Midbrain (tissue), 1 donor: ENCODE measurements at regions not wholly inside any gene's neighbourhood (a gene's known extent, or its start where the extent isn't known, plus 50 kb on each side); places are given as distances from the start of the nearest gene placed in this dataset.

Experiments used
- DNase-seq: peaks from one replicate; lab custom pipeline; 2025; lab: John Stamatoyannopoulos, UW

DNA sequence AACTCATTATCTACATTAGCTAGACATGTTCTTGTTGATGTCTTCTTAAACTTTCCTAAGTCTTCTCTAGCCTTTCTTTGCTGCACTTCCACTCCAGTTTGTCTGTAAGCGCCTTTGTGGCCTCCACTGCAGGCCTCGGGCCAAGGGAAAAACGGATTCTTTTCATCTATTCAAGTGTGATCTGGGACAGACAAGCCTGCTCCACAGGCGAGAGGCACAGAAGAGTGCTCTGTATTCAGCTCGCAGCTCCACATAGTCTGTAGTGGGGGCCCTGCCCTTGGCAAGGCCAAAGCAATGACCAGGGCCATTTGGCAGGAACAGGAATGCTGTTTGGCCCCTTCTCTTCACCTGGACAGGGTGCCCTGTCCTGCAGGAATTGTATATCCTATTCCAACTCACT lies 84.1 kb upstream of the BARX2 start:
- DNase-seq, result peak; percentile 87

DNA sequence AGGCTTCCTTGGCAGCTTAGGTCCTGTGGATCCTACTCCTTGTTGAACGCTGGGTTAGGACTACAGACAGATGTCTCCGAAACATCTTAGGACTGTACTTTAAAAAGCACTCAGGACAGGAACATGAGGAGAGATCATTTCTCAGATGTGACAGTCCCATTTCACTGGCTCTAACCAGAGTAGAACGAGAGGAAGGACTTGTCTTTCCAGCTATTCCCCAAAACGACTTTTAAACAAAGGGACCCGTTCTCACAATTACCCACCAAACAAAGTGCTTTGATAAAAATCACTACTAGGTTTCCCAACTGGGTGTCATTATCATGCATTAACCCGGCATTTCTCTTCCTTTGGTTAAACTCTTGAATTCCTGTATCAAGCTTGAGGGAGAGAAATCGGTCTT lies 84.7 kb upstream of the BARX2 start:
- DNase-seq, result no peak

DNA sequence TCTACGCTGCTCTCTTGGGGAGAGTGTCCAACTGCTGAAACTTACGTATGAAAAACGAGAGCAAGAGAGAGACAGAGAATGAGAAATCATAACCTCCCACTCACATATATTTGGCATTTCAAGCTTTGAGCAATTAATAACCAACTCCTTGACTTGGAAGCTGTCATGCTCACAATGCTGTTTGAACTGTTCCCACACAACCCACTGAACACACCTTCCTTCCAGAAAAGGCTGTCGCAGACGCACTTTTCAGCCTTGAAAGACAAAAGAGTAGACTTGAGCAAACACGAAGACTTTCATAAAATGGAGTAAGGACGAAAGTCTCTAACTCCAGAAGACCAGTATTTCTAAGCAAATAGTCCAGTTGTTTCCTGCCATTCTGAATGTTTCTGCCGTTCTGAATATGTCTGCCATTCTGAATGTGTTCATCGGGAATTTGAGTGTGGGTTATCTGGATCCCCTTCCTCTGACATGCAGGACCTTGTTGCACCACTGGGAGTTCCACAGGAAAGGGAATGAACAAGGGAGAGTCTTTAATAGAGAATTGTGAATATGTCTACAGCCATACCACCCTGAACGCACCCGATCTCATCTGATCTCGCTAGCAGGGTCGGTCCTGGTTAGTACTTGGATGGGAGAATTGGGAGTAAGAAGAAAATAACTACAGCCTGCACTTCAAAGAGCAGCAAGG lies 86.2 kb upstream of the BARX2 start:
- DNase-seq, result no peak

DNA sequence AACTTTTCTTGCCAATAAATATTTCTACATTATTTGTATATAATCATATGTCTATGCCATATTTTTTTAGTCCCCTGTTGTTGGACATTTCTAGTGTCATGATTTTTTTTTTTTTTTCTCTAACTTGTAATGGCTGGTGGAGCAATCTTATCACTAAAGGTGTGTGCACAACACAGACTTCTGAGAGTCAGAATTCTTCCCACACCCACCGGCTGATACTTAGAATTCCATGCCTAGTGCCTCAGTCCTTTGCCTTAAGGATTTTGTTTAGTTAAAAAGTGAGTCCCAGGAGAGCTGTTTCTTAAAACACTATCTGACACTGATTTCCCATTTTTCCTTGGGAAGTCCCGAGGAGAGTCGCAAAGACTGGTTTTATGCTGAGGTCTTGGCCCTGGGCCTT lies 87.7 kb upstream of the BARX2 start:
- DNase-seq, result no peak

DNA sequence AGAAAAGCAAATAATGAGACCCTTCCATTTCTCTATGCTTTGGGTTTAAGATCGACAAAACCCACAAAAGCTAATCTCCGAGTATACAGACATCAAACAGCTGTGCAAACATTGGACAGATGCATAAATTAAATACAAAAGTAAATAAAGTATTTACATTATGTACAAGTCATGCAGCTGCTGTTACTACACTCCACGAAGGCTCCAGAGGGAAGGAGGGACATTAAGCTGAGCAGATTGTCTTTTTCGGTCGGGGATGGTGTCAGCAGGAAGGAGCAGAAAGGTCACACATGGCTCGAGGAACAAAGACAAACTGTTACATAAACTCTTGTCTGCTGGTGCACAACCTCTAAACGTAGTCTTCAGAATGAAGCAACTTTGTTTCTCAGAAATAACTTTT lies 88.8 kb upstream of the BARX2 start:
- no peak for DNase-seq

DNA sequence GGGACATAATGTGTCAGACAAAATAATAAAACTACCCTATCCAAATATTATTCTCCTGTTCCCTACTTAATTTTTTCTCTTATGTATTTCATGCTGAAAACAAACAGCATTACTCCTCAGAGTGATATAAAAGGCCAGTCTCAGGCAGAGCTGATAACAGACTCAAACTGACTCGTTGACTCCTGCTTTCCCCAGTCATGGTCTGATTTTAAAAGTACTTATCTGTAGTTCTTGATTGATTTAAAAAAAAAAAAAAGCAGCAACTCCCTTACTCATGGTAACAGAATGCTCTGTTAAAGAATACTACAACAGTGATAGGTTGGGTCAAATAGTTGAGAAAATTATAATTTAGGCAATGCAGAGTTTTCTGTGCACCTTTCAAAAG lies 90.3 kb upstream of the BARX2 start:
- no peak for DNase-seq

DNA sequence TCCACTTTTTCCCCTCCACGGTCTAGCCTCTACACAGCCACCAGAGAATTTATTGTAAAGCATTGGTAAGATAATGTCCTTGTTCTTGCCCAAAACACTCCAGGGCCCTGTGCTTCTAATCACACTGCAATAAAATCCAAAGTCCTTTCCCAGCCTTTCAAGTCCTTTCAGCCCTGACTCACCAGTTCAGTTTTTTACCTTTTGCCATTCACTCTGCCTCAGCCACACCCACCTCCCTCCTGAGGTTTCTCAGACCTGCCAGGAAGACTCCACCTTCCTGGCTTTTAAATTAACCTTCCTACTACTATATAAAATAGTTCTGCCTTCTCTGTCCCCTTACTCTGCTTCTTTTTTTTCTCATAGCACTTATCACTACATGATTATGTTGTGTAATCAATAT lies 91.0 kb upstream of the ARHGAP32 start:
- DNase-seq, result no peak

DNA sequence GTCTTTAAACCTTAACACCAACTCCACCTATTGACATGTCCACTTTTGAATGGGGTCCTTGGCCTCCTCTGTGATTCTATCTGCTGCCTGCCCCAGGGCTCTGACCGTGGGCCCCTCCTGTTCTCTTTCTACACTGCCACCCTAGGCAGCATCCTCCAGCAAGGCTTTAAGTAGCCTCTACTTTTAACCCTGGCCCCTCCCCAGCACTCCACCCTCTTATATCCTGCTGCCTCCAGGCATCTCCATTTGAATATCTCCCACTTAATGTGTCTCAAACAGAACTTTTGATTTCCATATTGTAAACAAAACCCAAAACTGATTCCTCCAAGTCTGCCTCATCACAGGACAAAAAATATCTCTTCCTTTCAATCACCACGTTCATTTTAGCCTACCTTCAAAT lies 90.5 kb upstream of the ARHGAP32 start:
- DNase-seq, result no peak

DNA sequence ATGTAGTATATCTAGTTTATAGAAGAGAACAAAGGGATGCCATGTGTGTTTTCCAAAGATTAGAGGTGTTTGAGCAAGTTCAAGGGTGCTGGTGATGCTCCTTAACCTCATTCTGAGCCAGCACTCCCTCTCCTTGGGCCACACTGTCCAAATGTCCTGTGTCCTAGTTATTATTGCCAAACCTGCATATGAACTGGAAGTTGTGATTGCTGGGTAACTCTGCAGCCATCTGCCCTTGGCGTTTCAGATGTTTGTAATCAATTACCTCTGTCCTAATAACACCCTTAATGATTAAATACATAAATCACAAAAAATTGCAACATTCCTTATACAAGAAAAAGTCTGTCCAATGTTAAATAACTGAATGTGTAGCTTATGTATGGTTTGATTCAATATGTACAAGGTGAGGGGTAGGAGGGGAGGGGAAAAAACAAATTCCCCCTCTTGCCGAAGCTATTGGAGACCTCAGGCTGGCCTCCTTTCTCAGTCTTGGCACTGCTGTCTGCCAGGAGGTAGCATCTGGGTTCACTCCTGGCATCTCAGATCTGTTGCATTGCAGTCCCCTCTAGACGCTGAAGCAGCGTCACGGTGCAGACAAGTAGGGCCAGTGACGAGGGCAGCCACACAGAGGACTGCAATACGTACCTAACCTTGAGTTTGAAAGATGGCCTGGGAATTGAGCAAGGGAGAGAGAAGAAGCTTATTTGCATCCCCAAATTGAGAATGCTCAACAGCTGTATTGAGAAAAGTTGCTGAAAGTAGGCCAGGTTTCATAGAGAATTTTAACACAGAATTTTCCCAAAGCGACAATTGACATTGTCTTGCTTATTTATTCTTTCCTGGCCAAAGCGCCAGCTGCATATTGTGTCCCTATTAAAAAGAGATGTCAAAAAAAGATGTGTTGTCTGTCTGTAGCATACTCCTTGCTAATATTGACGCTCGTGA lies 89.6 kb upstream of the ARHGAP32 start:
- no peak for DNase-seq

DNA sequence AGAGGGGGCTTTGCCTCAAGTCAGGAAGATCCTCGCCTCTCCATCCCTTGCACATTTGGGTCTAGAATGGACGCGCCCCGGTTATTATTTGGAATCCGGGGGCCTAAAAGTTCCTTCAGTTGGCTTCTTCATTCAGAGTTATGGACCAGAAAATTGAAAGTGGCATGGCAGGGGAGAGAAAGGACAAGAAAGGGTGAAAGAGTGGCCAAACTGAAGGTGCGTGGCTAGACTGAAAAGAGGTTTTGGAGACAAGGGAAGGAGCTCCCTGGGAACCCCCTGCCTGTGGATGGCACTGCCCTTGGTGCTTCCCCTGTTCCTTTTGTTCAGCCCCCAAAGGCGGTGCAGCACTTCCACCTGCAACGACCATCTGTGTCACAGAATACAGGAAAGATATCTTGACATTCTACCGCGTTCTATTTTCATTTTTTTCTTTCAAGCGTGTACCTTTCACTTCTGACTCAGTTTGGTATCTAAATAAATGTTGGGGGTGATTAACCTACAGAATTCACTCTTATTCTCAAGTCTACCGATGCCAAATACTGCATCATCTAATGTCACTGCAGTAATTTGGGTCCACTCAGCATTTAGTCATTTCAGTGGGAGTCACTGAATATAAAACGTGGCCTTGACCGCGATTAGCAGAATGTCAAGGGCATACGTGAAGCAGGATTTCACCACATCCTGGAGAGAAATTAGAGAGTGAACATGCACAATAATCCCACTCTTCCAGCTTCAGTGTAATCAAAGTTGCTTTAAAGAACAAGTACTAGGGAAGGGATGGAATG lies 88.1 kb upstream of the ARHGAP32 start:
- DNase-seq, result no peak

DNA sequence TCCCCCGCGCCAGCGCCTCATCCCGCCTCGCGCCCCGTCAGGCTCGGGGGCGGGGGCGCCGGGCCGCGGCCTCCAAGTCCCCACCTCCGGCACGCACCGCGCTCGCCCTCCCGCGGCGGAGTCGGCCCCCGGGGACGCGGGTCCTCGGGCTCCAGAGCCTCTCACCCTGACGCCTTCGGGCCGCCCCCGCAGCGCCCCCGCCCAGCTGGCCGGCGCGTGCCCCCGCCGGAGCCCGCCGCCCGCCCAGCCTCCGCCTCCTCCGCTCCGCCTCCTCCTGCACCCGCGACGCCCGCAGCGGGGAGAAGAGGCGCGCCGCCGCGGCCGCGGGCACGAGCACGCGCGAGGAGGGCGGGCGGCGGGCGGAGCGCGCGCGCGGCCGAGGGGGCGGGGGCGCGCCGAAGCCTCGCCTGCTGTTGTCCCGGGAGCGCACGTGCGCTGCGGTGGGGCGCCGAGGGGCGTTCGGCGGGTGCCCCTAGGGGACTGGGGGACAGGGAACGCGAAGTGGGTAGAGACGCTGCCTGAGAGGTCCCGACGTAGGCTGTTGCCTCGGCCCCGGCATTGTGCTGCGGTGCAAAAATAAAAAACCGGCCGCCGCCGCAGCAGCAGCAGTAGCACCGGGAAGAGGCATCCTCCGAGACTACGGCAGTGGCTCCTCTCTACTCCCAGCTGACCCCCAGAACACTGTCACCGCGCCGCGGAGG lies 87.4 kb upstream of the ARHGAP32 start:
- peak; percentile 80 for DNase-seq

DNA sequence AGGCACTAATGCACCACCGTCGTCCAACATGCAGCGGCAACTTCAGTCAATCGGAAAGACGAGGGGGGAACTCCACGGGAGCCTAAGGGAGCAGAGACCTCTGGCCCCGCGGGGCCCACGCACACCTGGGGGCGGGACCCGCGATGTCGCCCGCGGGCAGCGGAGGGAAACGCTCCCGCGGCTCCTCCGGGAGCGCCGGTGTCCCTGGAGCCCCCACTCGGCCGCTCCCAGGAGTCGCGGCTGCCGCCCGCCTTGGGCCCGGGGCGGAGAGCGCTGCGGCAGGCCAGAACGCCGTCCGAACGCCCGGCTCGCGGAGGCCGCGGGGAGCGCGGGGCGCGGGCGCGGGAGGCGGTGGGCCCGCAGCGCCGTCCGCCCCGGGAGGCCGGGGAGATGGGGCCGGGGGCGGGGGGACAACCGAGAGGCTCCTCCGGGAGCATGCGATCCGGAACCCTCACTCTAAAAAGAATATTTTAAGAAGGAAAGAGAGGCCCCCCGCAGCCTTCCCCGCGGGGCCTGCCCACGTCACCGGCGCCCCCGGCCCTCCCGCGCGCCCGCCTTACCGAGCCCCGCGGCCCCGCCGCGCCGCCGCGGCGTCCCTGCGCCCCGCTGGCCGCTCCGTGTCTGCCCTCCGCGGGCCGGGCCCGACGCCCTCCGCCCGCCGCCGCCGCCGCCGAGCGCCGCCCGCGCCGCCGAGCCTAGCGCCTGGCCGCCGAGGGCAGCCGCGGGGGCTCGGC lies 86.6 kb upstream of the ARHGAP32 start:
- no peak for DNase-seq

DNA sequence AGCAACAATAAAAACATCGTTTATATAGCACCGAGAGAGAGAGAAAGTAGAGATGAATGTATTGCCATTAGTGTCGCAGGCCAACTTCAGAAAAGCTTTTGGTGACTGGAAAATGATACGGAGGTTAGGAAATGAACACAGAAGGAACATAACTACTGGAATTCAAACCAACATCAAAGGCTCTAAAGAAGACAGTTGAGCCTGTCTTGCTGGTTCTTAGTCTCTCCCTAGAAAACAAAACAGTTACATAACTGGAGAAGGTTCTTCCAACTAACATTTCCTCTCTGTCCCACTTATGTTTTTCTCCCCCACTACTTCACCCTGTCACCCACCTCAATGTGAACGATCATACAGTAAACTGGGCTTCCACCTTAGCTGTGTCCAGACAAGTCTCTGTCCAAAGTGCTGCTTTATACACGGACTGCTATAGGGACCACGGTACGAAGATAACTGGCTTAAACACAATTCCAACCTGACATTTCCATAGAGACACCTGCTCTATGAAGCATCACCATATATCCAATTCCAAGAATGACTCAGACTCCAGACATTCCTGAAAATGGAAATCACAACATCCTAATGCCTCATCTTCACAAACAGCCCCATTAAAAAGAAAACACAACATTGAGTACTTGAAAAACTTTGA lies 85.2 kb upstream of the ARHGAP32 start:
- no peak for DNase-seq

DNA sequence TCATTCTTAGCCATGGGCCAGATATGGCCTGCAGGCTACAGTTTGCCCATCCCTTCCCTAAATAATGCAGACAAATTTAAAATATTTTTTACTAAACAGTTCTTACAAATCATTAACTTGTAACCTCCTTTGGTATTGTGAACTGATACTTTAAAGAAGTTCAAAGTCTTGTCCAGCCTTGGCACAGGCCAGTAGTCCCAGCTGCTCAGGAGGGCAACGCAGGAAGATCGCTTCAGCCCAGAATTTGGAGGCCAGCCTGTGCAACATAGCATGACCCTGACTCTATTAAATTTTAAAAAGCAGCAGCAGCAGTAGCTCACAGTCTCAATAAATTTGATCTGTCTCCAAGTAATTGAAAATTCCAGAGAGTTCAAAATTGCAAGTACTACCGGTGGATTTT lies 83.7 kb upstream of the ARHGAP32 start:
- no peak for DNase-seq

DNA sequence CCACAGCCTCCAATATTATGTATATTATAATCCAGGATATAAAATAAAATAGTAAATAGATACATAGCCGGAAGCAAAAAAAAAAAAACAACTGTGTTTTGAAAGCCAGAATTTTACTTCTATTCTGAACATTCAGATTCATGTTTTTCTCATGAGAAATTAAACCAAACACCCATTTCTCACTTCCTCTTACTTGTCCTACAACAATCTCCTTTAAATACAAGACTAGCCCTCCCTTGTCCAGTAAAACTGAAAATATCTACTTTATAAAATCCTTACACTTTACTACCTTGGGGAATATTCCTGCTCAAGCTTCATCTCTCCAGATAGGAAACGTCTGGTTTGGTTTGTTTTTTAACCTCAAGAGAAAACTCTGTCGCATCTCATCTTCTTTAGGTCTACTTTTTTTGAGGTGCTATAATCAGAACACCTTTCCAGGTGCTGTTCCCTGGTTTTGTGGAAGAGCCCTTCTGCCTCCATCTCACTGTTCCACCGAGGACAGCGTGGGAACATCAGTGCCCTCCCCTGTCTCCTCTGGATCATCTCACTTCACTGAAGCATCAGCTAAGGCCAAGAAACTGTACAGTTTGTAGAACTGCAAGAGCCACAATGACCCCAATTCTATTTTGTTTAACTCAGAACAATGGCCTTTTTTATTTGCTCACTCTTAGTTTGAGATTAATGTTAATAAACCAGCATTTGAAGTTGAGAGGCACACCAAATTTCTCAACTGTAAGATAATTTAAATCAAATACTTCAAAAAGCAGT lies 82.0 kb upstream of the ARHGAP32 start:
- DNase-seq, result no peak

DNA sequence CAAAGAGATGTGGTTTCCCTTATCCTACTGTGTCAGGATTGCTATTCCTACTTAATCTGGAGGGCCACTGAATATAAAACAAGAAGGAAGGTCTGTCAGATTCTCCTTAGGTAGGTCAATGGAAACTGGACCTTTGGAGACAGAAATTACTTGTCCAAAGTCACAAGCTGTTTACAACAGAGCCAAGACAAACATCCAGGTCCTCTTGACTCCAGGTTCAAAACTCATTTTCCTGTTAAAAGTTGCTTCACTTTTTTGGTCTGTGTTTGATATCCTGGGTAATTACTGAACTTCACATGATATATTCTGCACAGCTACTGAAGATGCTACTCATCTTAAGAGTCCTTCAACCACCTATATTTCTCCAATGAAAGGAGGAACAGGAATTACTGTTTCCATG lies 81.2 kb upstream of the ARHGAP32 start:
- DNase-seq, result no peak

DNA sequence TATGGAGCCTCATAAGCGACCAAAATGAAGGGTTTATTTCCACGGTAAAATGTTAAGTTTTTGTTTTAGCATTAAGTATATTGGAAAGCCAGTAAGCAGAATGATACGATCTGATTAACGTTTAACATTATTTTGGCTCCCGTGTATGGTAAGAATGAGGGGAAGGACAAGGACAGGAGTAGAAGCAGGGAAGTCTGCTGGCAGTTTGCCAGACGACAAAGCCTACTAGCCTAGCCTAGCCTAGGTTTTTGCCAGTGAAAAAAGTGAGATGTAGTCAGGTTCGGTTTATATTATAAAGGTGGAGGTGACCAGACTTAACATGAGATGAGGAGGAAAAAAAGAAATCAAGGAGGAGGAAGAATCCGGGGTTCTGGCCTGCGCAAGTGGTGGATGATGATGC lies 78.9 kb upstream of the ARHGAP32 start:
- DNase-seq, result no peak

DNA sequence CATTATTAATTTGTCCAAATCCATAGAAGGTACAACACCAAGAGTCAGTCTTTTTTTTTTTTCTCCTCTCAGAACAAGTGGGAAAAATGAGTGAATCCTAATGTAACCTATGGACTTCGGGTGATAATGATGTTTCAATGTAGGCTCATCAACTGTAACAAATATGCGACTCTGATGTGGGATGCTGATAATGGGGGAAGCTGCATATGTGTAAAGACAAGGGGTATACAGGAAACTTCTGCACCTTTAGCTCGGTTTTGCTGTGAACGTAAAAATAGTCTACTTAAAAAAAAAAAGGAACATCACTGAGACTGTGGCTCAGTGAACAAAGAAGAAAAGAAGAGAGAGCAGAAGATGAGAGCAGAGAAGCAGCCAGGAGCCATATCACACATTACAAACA lies 78.3 kb upstream of the ARHGAP32 start:
- DNase-seq, result no peak

DNA sequence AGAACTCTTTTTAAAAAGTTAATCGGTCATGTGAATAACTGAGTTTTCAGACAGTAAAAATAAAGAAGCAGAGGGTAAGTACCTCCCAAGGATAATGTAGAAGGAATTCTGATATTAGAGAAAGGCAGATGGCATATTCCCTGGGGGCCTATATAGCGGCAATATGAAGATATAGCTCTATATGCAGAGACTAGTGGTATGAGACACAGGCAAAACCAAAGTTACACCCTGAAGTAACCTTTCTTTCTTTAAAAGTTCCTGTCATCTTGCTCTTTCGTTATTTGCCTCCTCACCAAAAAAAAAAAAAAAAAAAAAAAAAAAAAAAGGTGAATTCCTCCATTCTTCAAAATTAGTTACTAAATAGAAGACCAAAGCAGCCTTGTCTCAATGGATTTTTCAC lies 76.2 kb upstream of the ARHGAP32 start:
- no peak for DNase-seq

DNA sequence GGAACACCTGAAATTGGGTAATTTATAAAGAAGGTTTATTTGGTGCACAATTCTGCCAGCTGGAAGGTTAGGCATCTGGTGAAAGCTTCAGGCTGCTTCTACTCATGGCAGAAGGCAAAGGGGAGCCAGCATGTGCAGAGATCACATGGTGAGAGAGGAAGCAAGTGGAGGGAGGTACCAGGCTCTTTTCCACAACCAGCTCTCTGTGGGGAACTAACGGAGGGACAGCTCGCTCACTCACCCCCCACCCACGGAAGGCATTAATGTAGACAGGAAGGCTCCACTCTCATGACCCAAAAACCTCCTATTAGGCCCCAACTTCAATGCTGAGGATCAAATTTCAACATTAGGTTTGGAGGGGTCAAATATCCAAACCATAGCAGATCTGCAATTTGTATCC lies 75.6 kb upstream of the ARHGAP32 start:
- DNase-seq, result no peak
